Activated CD4-positive, alpha-beta memory T cell treated with anti-CD3 and anti-CD28 coated beads, Interleukin-2, amount 10 ng/mL, durations not matched to agents 7 days and 5 days (primary cell): ENCODE measurements at regions not wholly inside any gene's neighbourhood (a gene's known extent, or its start where the extent isn't known, plus 50 kb on each side); places are given as distances from the start of the nearest gene placed in this dataset.

ENCODE experiments used
- CTCF ChIA-PET: fragments of 350-600 bp; sonication (Branson Sonifier 250); formaldehyde crosslinking; loops from one replicate; lab custom pipeline; 2021; ENCODE audit warnings: antibody characterized with exemption, inconsistent platforms; lab: Charles Lee
- POLR2A ChIA-PET: fragments of 350-600 bp; sonication (Branson Sonifier 250); formaldehyde crosslinking; loops from one replicate; lab custom pipeline; 2021; ENCODE audit warnings: antibody characterized with exemption; lab: Charles Lee
- DNase-seq: peaks from one replicate; pipeline ENCODE4 v3.0.0-alpha.2; 2020
- H3K27ac Mint-ChIP-seq: one replicate; pipeline ENCODE4 v1.8.0; 2021; ENCODE audit warnings: mild to moderate bottlenecking, mixed read lengths
- H3K27me3 Mint-ChIP-seq: one replicate; pipeline ENCODE4 v1.8.0; 2021; ENCODE audit warnings: mixed read lengths
- H3K36me3 Mint-ChIP-seq: one replicate; pipeline ENCODE4 v1.8.0; 2021; ENCODE audit warnings: low read depth, mixed read lengths
- H3K4me1 Mint-ChIP-seq: one replicate; pipeline ENCODE4 v1.8.0; 2021; ENCODE audit warnings: mixed read lengths
- H3K4me3 Mint-ChIP-seq: one replicate; pipeline ENCODE4 v1.8.0; 2021; ENCODE audit warnings: mild to moderate bottlenecking, mixed read lengths
- H3K9me3 Mint-ChIP-seq: one replicate; pipeline ENCODE4 v1.8.0; 2021; ENCODE audit warnings: mixed read lengths

DNA sequence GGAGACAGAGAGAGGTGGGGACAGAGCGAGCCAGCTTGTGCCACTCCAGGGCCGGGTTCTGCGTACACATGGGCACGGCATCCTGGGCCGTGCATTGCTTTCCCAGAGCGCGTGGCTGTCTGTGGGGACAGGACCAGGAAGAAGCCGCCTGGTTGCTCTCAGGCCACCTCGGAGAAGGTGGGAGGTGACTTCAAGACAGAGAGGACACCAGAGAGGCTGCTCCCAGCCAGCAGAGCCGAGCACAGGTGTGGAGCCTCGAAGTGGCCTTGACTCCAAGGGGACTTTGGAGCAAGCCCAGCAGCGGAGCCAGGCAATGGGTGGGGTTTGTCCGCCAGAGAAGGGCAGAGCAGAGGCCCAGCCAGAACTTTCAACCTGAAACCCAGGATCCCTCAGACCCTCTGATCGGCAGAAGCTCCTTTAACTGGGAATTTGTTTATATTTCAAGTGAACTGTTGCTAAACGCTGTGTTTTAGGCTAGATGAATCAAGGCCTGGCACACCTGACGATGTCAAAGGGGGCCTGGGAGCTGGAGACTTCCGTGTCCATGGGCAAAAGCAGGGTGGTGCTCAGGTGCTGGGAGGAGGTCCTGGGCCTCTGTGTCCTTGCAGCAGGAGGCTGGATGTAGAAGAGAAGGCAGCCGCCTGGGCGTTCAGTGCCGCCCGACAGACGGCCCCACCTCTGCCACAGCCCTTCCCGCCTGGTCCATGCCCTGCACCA lies 262.1 kb downstream of the DLL1 start:
- no peak for DNase-seq
- H3K9me3 Mint-ChIP-seq: peaks cover 6% of the 10 kb centered on the region
- no peak overlapping the region for H3K27ac Mint-ChIP-seq
- no peaks in the 10 kb centered on the region for H3K27me3 Mint-ChIP-seq
- ChIA-PET CTCF (no interaction called here), POLR2A (no interaction called here)
- no peaks in the 10 kb centered on the region for H3K36me3 Mint-ChIP-seq
- H3K4me1 Mint-ChIP-seq: no peaks in the 10 kb centered on the region
- no peak overlapping the region for H3K4me3 Mint-ChIP-seq

DNA sequence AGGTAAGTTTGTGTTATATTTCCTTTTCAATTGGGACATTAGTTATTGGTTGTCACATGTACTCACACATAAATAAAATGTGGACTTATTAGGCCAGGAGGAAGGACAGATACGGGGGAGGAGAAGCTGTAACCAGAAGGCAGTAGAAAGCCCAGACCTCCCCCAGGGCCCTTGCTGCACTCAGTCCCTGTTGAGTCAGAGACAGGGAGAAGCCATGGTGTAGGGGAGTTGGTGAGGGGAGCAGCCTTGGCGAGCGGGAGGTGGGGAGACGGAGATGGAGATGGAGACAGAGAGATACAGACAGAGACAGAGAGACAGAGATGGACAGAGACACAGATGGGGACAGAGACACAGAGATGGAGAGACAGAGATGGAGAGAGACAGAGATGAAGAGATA lies 263.2 kb downstream of the DLL1 start:
- H3K27me3 Mint-ChIP-seq: no peaks in the 10 kb centered on the region
- no peaks in the 10 kb centered on the region for H3K9me3 Mint-ChIP-seq
- no peaks in the 10 kb centered on the region for H3K4me1 Mint-ChIP-seq
- ChIA-PET CTCF (no interaction called here), POLR2A (no interaction called here)
- H3K27ac Mint-ChIP-seq: no peak overlapping the region
- no peaks in the 10 kb centered on the region for H3K36me3 Mint-ChIP-seq
- no peak overlapping the region for H3K4me3 Mint-ChIP-seq
- no peak for DNase-seq

DNA sequence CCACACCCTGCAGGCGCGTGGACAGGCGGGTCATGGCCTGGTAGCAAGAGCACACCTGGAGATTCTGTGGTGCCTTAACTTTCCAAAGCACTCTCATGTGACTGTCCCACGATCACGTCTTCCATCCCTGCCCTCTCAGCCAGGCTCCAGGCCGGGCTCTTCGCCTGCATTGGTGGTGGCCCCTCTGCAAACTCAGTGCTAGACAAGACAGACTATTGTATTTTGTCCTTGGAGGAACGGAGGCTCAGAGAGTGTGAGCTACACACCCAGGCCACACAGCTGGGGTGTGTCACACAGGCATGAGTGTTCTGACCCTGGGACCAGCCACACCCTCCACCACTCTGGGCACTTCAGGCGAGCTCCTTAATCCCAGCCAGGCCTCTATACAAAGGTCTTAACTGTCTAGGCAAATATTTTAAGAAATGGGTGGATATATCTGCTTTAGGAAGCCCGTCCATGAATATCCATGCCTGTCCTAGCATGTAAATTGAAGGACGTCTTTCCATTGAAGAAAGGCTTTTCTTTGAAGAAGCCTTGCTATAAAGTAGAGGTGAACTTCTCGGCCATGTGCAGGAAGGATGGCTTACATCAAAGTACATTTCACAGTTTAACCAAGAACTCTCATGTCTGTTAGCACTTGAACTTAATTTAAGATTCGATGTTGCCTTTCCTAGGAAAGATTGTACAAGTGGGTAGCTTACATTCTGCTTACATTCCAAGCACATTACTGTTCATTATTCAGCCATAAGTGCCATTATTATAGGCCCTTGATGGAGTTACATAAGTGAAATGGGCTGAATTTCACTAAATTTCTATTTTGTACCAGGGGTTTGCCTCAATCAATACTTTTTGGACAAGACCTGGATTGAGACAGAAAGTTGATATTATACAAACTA lies 263.9 kb downstream of the DLL1 start:
- POLR2A ChIA-PET: no interaction called here
- Mint-ChIP-seq H3K9me3 (no peaks in the 10 kb centered on the region), H3K27ac (no peak overlapping the region), H3K36me3 (no peaks in the 10 kb centered on the region), H3K27me3 (no peaks in the 10 kb centered on the region), H3K4me1 (no peaks in the 10 kb centered on the region), H3K4me3 (no peak overlapping the region)
- CTCF ChIA-PET: no interaction called here
- no peak for DNase-seq

DNA sequence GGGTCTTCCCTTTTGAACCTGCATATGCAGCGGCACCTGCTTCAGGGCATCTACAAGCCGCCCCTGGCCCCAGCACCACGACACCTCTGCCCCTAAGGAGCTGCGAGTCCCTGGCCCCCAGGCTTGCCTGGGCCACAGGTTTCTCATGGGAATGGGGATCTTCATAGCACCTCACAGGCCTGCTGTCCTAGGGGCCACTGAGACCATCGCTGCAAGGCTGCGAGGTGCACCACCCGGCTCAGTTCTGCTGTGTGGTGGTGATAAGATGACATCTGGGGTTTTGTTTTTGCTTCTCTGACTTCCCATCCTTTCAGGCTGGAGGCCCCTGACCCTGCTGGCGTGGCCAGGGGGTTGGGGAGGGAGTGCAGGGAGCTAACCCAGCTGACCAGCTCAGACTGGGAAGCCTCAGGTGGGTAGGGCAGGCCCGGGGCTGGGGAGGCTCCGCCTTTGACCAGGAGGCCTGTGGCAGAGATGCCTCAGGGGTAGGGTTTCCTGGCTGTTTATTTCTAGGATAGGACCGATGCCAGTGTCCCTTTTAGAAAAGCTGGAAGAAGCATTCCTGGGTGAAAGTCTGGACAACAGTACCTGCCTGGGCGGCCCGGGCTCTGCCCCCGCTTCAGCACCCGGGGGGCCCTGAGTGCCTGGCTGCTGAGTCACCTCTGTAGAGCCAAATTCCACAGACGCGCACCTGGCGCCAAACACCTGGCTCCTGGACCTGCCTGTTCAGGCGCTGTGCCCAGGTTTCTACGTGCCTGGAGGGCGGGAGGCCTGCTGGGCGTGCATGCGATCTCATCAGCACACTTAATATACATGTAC lies 264.7 kb downstream of the DLL1 start:
- Mint-ChIP-seq H3K27me3 (no peaks in the 10 kb centered on the region), H3K27ac (no peak overlapping the region), H3K4me1 (no peaks in the 10 kb centered on the region), H3K36me3 (no peaks in the 10 kb centered on the region), H3K4me3 (no peak overlapping the region), H3K9me3 (no peaks in the 10 kb centered on the region)
- DNase-seq: no peak
- CTCF ChIA-PET: no interaction called here
- POLR2A ChIA-PET: no interaction called here

DNA sequence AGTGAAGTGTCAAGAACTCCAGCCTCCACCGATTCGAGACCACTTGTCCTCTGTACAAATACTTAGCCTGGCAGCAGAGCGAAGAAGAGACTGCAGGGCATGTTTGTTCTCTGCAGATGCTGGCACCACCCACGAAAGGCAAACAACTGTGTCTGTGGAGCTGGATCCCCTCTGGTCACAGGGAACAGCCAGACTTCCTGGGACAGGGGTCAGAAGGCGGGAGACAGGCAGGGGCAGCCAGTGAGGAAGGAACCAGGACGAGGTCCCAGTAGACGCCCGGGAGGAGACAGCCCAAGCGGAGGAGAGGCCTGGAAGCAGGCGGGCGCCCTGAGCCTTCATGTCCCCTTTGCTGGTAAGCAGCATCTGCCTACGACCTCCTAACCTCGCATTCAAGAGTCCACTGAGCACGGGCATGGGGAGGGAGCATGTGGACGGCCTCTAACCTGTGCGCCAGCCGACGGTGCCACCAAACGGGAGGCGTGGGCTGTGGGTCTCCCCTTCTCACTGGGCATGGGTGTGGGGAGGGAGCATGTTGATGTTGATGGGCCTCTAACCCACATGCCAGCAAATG lies 265.5 kb downstream of the DLL1 start:
- Mint-ChIP-seq H3K9me3 (no peaks in the 10 kb centered on the region), H3K27me3 (no peaks in the 10 kb centered on the region), H3K4me1 (no peaks in the 10 kb centered on the region), H3K36me3 (no peaks in the 10 kb centered on the region), H3K27ac (no peak overlapping the region), H3K4me3 (no peak overlapping the region)
- DNase-seq: no peak
- POLR2A ChIA-PET: no interaction called here
- CTCF ChIA-PET: no interaction called here

- DNase-seq: no peak
- ChIA-PET CTCF (no interaction called here), POLR2A (no interaction called here)
- Mint-ChIP-seq H3K27me3 (no peaks in the 10 kb centered on the region), H3K4me1 (no peaks in the 10 kb centered on the region), H3K27ac (no peak overlapping the region), H3K36me3 (no peaks in the 10 kb centered on the region), H3K4me3 (no peak overlapping the region), H3K9me3 (no peaks in the 10 kb centered on the region)
Observed at GRCh38 chr6:170024940-170025339, 265.9 kb downstream of the DLL1 start.

DNA sequence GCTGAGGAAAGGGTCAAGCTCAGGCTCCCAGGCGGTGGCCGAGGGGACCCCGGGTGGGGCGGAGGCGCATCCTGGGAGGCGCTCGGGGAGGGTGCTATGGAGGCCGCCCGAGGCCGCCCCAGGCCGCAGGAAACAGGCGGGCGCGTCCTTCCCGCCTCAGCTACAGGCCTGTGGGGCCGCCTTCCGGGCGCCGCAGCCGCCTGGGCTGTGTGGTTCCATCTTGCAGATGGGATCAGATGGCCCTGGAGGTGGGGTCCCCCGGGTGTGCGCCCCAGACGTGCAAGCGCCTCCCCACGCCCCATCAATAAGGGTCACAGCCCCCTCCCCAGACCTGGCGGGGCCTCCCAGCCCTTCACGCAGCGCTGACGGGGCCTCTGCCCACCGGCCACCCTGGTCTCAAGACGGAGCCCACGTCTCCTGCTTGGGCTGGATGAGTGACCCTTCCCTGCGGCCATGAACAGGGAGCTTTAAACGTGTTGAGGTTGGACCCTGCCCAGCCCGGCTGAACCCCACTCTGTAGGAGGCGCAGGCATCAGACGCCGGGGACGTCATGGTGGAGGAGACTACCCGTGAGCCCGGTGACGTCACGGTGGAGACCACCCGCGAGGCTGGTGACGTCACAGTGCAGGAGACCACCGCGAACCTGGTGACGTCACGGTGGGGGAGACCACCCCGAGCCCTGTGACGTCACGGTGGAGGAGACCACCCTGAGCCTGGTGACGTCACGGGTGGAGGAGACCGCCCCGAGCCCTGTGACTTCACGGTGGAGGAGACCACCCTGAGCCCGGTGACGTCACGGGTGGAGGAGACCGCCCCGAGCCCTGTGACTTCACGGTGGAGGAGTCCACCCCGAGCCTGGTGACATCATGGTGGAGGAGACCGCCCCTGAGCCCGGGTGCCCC lies 267.0 kb downstream of the DLL1 start:
- no peak for DNase-seq
- ChIA-PET POLR2A (no interaction called here), CTCF (no interaction called here)
- H3K27me3 Mint-ChIP-seq: no peaks in the 10 kb centered on the region
- no peaks in the 10 kb centered on the region for H3K36me3 Mint-ChIP-seq
- H3K27ac Mint-ChIP-seq: no peak overlapping the region
- H3K4me3 Mint-ChIP-seq: no peak overlapping the region
- H3K4me1 Mint-ChIP-seq: no peaks in the 10 kb centered on the region
- H3K9me3 Mint-ChIP-seq: no peaks in the 10 kb centered on the region

DNA sequence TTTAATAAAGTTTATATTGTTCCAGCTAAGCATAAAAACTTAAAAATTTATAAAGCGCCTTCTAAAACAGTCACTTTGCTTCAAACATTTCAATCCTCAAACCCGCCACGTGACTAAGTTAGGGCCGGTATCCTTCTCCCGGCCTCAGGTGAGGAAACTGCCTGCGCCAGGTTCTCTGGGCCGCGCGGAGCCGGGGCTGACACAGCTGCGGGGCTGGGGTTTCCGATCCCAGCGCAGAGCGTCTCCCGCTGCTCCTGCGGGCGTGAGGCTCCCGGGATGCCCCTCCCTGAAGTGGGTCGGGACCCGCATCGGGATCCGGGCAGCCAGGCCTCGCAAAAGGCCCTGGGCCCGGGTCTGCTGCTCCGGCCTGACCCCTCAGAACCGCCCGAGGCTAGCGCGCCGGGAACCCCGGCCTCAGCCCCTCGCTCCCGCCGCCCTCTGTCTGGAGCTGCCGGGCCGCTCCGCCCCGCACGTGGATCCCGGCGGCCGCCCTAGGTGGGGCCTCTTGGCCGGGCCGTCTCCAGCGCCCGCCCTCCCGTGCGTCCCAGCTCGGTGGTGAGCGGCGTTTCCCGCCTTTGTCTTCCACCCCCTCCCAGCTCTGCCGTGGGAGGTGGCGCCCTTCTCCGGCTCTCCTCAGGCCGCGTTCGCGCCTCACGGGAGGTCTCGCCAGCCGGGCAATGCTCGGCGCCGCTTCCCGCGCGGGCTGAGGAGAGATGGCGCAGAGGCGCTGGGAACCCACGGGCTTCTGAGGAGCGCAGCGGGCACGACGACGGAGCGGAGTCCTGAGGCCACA lies 267.9 kb downstream of the DLL1 start:
- ChIA-PET CTCF (no interaction called here), POLR2A (no interaction called here)
- Mint-ChIP-seq H3K27ac (no peak overlapping the region), H3K9me3 (no peaks in the 10 kb centered on the region), H3K36me3 (no peaks in the 10 kb centered on the region), H3K27me3 (peaks cover 8% of the 10 kb centered on the region), H3K4me3 (no peak overlapping the region), H3K4me1 (no peaks in the 10 kb centered on the region)
- no peak for DNase-seq

- Mint-ChIP-seq H3K36me3 (no peaks in the 10 kb centered on the region), H3K9me3 (no peaks in the 10 kb centered on the region), H3K27ac (no peak overlapping the region), H3K27me3 (peaks cover 15% of the 10 kb centered on the region), H3K4me3 (no peak overlapping the region), H3K4me1 (peaks cover 5% of the 10 kb centered on the region)
- CTCF ChIA-PET: no interaction called here
- DNase-seq: no peak
- POLR2A ChIA-PET: no interaction called here
Observed at GRCh38 chr6:170022291-170022722, 268.6 kb downstream of the DLL1 start.

DNA sequence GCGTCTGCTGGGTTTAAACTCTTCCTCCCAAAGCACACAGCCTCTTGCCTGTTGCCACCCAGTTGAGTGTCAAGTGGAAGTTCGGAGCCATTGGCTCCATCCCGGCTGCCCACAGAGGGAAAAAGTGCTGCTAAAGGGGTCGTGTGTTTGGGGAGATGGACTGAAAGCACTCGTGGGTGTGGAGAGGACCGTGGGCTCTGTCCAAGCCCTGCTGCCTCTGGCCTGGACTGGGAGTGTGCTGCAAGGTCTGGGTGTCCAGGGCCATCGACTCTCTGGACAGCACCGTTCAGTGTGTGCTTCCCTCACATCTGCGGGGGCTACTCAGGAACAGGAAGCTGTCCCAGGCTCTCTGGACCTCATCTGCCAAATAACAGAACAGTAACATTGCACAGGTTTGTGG lies 269.3 kb downstream of the DLL1 start:
- DNase-seq: no peak
- H3K4me3 Mint-ChIP-seq: no peak overlapping the region
- ChIA-PET CTCF (no interaction called here), POLR2A (no interaction called here)
- no peaks in the 10 kb centered on the region for H3K36me3 Mint-ChIP-seq
- H3K4me1 Mint-ChIP-seq: peaks cover 7% of the 10 kb centered on the region
- H3K27ac Mint-ChIP-seq: no peak overlapping the region
- peaks cover 20% of the 10 kb centered on the region for H3K27me3 Mint-ChIP-seq
- H3K9me3 Mint-ChIP-seq: no peaks in the 10 kb centered on the region

- DNase-seq: no peak
- CTCF ChIA-PET: no interaction called here
- Mint-ChIP-seq H3K4me3 (no peak overlapping the region), H3K9me3 (no peaks in the 10 kb centered on the region), H3K36me3 (no peaks in the 10 kb centered on the region), H3K27ac (no peak overlapping the region), H3K27me3 (peaks cover 24% of the 10 kb centered on the region), H3K4me1 (peaks cover 7% of the 10 kb centered on the region)
- POLR2A ChIA-PET: no interaction called here
Observed at GRCh38 chr6:170019818-170020583, 268.6 kb downstream of the ERMARD start.
